Activated CD4-positive, alpha-beta T cell treated with anti-CD3 and anti-CD28 coated beads for 36 hours (primary cell): ENCODE measurements at regions not wholly inside any gene's neighbourhood (a gene's known extent, or its start where the extent isn't known, plus 50 kb on each side); places are given as distances from the start of the nearest gene placed in this dataset.
"Not testable (repeated sequence)": the region's sequence is repeated elsewhere in the genome, so short reads cannot be mapped to it uniquely, and the experiment has no call there.

ENCODE experiments used
- ATAC-seq: fragments of 200-7000 bp; cut with Tn5 transposase; one replicate; pipeline ENCODE4 v1.10.0; 2021; ENCODE audit warnings: mild to moderate bottlenecking, moderate library complexity
- CTCF ChIA-PET: fragments of 350-600 bp; sonication (Branson Sonifier 250); formaldehyde crosslinking; loops from one replicate; lab custom pipeline; 2021; ENCODE audit warnings: antibody characterized with exemption; lab: Charles Lee
- POLR2A ChIA-PET: fragments of 350-600 bp; sonication (Branson Sonifier 250); formaldehyde crosslinking; loops from one replicate; lab custom pipeline; 2021; ENCODE audit warnings: antibody characterized with exemption, inconsistent platforms; lab: Charles Lee
- DNase-seq: peaks from one replicate; pipeline ENCODE4 v3.0.0-alpha.2; 2020
- H3K27ac Mint-ChIP-seq: one replicate; pipeline ENCODE4 v1.8.0; 2021; ENCODE audit warnings: mixed read lengths
- H3K27me3 Mint-ChIP-seq: one replicate; pipeline ENCODE4 v1.8.0; 2021; ENCODE audit warnings: mixed read lengths
- H3K36me3 Mint-ChIP-seq: one replicate; pipeline ENCODE4 v1.8.0; 2021; ENCODE audit warnings: low read depth, mixed read lengths
- H3K4me1 Mint-ChIP-seq: one replicate; pipeline ENCODE4 v1.8.0; 2021; ENCODE audit warnings: mixed read lengths
- H3K4me3 Mint-ChIP-seq: one replicate; pipeline ENCODE4 v1.8.0; 2021; ENCODE audit warnings: mild to moderate bottlenecking, moderate library complexity, mixed read lengths
- H3K9me3 Mint-ChIP-seq: one replicate; pipeline ENCODE4 v1.8.0; 2021; ENCODE audit warnings: low read depth, mixed read lengths
- intact Hi-C, 2 experiments: fragments of 100-400 bp; cut with DNase I in 1 of 2; cut with micrococcal nuclease in 1 of 2; formaldehyde crosslinking; loops; one replicate each; pipeline versions ENCODE4 v1.14.2 to v1.15.1; 2022 to 2024; cut with DNase I, micrococcal nuclease

- peaks cover 21% of the 10 kb centered on the region for H3K4me1 Mint-ChIP-seq
- intact Hi-C loops, H3K27me3 Mint-ChIP-seq, DNase-seq, POLR2A ChIA-PET, CTCF ChIA-PET, H3K27ac Mint-ChIP-seq, H3K4me3 Mint-ChIP-seq, H3K9me3 Mint-ChIP-seq: not testable (repeated sequence)
- H3K36me3 Mint-ChIP-seq: peaks cover 15% of the 10 kb centered on the region
- peak; percentile 58 for ATAC-seq
Measured at GRCh38 chr1:149841597-149842238, 57.6 kb upstream of the BOLA1 start.

DNA sequence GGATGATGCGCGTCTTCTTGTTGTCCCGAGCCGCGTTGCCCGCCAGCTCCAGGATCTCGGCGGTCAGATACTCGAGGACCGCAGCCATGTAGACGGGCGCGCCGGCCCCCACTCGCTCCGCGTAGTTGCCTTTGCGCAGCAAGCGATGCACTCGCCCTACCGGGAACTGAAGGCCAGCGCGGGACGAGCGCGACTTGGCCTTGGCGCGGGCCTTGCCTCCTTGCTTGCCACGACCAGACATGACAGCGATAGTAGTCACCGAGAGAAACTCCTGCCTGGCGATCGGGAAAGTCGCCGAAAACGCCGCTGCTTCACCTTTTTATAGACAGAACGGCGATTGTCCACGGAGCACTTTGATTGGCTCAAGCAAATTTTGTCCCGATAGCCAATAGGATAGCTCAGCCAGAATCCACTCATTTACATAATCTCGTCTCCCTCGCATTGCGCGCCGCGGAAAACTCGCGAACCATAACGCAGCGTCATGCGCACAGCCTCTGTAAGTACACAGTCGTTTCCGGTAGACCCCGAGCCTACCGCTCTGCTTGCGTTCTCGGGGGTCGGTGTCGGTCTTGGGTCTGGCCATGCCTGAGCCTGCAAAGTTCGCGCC, 56.8 kb upstream of the BOLA1 start:
- H3K27me3 Mint-ChIP-seq, H3K27ac Mint-ChIP-seq, intact Hi-C loops, H3K9me3 Mint-ChIP-seq, DNase-seq, CTCF ChIA-PET, H3K4me3 Mint-ChIP-seq: not testable (repeated sequence)
- peak; percentile 60 for ATAC-seq
- POLR2A ChIA-PET: interaction anchor here (1.4 to 3.3 kb wide), 2 partner anchors 42 to 45 kb away, joined by 13 to 28 read pairs; a partner anchor contains a TSS
- H3K36me3 Mint-ChIP-seq: peaks cover 16% of the 10 kb centered on the region
- peaks cover 30% of the 10 kb centered on the region for H3K4me1 Mint-ChIP-seq

GRCh38 chr1:149843431-149844041, 55.8 kb upstream of the BOLA1 start:
- H3K36me3 Mint-ChIP-seq: peaks cover 19% of the 10 kb centered on the region
- H3K4me1 Mint-ChIP-seq: peaks cover 36% of the 10 kb centered on the region
- POLR2A ChIA-PET: interaction anchor here (0.6 to 3.3 kb wide), 3 partner anchors 38 to 44 kb away, joined by 3 to 28 read pairs (median 13); a partner anchor contains a TSS
- peak overlapping the region; percentile 91 for H3K27ac Mint-ChIP-seq
- H3K4me3 Mint-ChIP-seq: peak overlapping the region; percentile 76
- no peaks in the 10 kb centered on the region for H3K27me3 Mint-ChIP-seq
- H3K9me3 Mint-ChIP-seq: no peaks in the 10 kb centered on the region
- CTCF ChIA-PET: interaction anchor here (1.3 to 1.4 kb wide), 2 partner anchors 41 to 44 kb away, joined by 4 to 5 read pairs; a partner anchor contains a TSS
- intact Hi-C loops: no loop called here
- peak; percentile 15 for DNase-seq
- no peak for ATAC-seq

- peak overlapping the region; percentile 91 for H3K27ac Mint-ChIP-seq
- peaks cover 42% of the 10 kb centered on the region for H3K4me1 Mint-ChIP-seq
- ATAC-seq (no peak), DNase-seq (peak; percentile 37)
- no peaks in the 10 kb centered on the region for H3K9me3 Mint-ChIP-seq
- peak overlapping the region; percentile 76 for H3K4me3 Mint-ChIP-seq
- peaks cover 19% of the 10 kb centered on the region for H3K36me3 Mint-ChIP-seq
- ChIA-PET POLR2A (interaction anchor here (0.6 to 3.3 kb wide), 3 partner anchors 37 to 44 kb away, joined by 3 to 28 read pairs (median 13); a partner anchor contains a TSS), CTCF (interaction anchor here (1.3 to 1.4 kb wide), 2 partner anchors 40 to 44 kb away, joined by 4 to 5 read pairs; a partner anchor contains a TSS)
- no peaks in the 10 kb centered on the region for H3K27me3 Mint-ChIP-seq
- intact Hi-C loops: no loop called here
Measured at GRCh38 chr1:149844101-149844500, 55.3 kb upstream of the BOLA1 start.

DNA sequence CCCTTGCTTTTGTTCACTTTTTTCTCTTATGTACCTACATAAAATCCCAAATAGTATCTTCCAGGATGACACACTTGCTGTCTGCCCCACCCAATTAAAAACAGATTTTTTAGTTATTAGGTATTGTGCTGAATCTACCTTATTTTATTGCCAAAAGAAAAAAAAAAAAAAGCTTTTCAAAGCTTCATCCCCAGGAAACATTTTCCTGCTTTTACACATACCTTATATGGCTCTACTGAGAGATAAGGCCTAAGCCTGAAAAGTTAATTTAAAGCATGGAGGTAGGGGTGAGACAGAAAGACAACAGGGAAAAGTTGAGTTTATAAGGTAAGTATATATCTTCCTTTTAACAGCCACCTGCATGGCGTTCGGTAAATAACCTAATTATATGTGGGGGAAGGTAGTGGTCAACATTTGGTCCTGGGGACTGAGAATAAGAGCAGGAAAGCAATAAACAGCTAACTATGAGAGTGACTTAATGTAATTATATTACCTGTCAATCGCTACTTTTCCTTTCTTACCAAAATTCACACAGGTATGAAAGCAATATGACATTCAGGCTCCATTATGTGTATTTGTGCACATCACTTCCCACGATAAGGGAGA, 54.6 kb upstream of the BOLA1 start:
- Mint-ChIP-seq H3K27me3 (no peaks in the 10 kb centered on the region), H3K27ac (peak overlapping the region; percentile 91), H3K4me1 (peaks cover 48% of the 10 kb centered on the region), H3K36me3 (peaks cover 20% of the 10 kb centered on the region), H3K9me3 (no peaks in the 10 kb centered on the region), H3K4me3 (peak overlapping the region; percentile 76)
- intact Hi-C loops: no loop called here
- POLR2A ChIA-PET: interaction anchor here (0.6 to 3.3 kb wide), 2 partner anchors 40 to 43 kb away, joined by 3 to 28 read pairs; a partner anchor contains a TSS
- CTCF ChIA-PET: interaction anchor here (1.3 to 1.4 kb wide), 2 partner anchors 40 to 43 kb away, joined by 4 to 5 read pairs; a partner anchor contains a TSS
- no peak for DNase-seq
- ATAC-seq: no peak

GRCh38 chr1:149845416-149845815, 54.0 kb upstream of the BOLA1 start:
- Mint-ChIP-seq H3K4me3 (peak overlapping the region; percentile 76), H3K36me3 (peaks cover 24% of the 10 kb centered on the region), H3K27ac (peak overlapping the region; percentile 91), H3K27me3 (no peaks in the 10 kb centered on the region), H3K4me1 (peaks cover 48% of the 10 kb centered on the region), H3K9me3 (no peaks in the 10 kb centered on the region)
- ChIA-PET CTCF (no interaction called here), POLR2A (interaction anchor here (3.3 kb wide), 1 partner anchor 40 kb away, joined by 28 read pairs; a partner anchor contains a TSS)
- ATAC-seq: no peak
- peak; percentile 13 for DNase-seq
- intact Hi-C loops: no loop called here

GRCh38 chr1:149846042-149846441, 53.3 kb upstream of the BOLA1 start:
- DNase-seq (peak; percentile 48), ATAC-seq (no peak)
- no peaks in the 10 kb centered on the region for H3K9me3 Mint-ChIP-seq
- intact Hi-C loops: no loop called here
- H3K27me3 Mint-ChIP-seq: no peaks in the 10 kb centered on the region
- peaks cover 24% of the 10 kb centered on the region for H3K36me3 Mint-ChIP-seq
- POLR2A ChIA-PET: interaction anchor here (3.3 kb wide), 1 partner anchor 39 kb away, joined by 28 read pairs; a partner anchor contains a TSS
- H3K27ac Mint-ChIP-seq: peak overlapping the region; percentile 91
- H3K4me3 Mint-ChIP-seq: peak overlapping the region; percentile 76
- CTCF ChIA-PET: no interaction called here
- peaks cover 48% of the 10 kb centered on the region for H3K4me1 Mint-ChIP-seq

- peaks cover 24% of the 10 kb centered on the region for H3K36me3 Mint-ChIP-seq
Measured at GRCh38 chr1:149846593-149847466, 52.5 kb upstream of the BOLA1 start.

DNA sequence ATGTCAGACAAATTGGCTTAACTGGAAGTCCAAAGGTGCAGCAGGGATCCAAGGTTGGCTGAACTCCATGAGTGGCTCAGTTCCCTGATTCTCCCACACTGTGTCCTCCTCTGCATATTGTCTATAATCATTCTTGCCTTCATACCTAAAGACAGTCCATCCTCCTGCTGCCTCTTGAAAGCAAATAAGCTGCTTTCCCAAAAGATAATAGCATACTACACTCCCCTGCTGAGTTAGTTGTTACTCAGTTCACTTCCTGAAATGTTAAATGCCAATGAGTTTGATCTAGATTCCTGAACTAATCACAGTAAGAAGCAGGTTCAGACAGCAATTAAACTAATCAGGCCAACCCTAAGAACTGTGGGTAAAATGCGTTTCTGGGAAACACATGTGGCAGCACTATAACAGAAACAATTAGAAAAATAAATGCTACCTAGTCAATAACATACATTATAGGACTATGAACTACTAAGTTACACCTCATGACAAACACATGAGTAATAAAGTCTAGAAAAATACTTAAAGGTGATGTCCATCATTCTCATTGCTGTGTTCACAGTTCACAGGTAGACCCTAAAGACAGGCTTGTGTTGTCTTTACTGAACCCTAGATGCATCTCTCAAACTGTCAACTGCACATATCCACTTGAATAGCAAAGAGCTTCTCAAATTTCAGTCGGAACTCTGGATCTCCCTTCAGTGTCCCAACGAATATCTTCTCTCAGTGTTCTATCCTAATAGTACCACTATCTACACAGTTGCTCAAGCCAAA, 50.8 kb upstream of the BOLA1 start:
- peaks cover 48% of the 10 kb centered on the region for H3K4me1 Mint-ChIP-seq
- intact Hi-C loops: no loop called here
- CTCF ChIA-PET: interaction anchor here (0.6 kb wide), 1 partner anchor 204 kb away, joined by 3 read pairs; no protein-coding TSS in a partner anchor
- no peak for DNase-seq
- peaks cover 24% of the 10 kb centered on the region for H3K36me3 Mint-ChIP-seq
- H3K27ac Mint-ChIP-seq: peak overlapping the region; percentile 96
- no peaks in the 10 kb centered on the region for H3K27me3 Mint-ChIP-seq
- ATAC-seq: no peak
- H3K9me3 Mint-ChIP-seq: no peaks in the 10 kb centered on the region
- POLR2A ChIA-PET: interaction anchor here (0.9 to 2.2 kb wide), 3 partner anchors 36 to 39 kb away, joined by 3 to 13 read pairs (median 12); a partner anchor contains a TSS
- H3K4me3 Mint-ChIP-seq: peak overlapping the region; percentile 81

More at GRCh38 chr1:149846593-149847466, 52.5 kb upstream of the BOLA1 start:
- Mint-ChIP-seq H3K27ac (peak overlapping the region; percentile 88), H3K4me3 (no peak overlapping the region), H3K27me3 (no peaks in the 10 kb centered on the region), H3K9me3 (no peaks in the 10 kb centered on the region), H3K4me1 (peaks cover 48% of the 10 kb centered on the region)
- ATAC-seq (no peak), DNase-seq (no peak)
- CTCF ChIA-PET: no interaction called here
- POLR2A ChIA-PET: no interaction called here
- intact Hi-C loops: no loop called here
